ENCODE measurements at regions not wholly inside any gene's neighbourhood (a gene's known extent, or its start where the extent isn't known, plus 50 kb on each side); places are given as distances from the start of the nearest gene placed in this dataset.

GRCh38 chr11:134574425-134574824 is 162.4 kb upstream of the B3GAT1 start:
- DNase-seq (ENCODE audit: low spot score) = no peak

GRCh38 chr11:134573857-134574256 is 161.8 kb upstream of the B3GAT1 start:
- DNase-seq (ENCODE audit: low spot score) = no peak

GRCh38 chr11:134572741-134573675 is 161.0 kb upstream of the B3GAT1 start:
- no peak for DNase-seq (ENCODE audit: low spot score)

- no peak for DNase-seq (ENCODE audit: low spot score)
Measured at GRCh38 chr11:134571301-134571700, 159.3 kb upstream of the B3GAT1 start.

DNA sequence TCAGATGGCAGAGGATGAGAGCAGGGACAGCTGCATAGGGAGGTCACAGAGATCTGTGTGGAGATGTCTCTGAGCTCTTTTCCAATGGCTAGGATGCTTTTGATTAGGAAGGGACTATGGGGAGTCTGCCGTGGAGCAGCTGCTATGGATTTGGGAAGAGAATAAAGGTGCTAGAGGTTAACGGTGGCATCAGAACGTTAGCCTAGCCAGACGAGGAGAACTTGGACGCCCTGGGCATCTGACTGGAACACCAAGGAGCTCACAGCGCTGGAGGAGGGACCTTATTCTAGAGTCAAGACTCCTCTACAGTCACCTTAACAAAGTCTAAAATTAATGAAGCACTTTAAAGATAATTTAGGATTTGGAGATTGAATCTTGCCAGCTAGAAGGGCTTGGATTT is 157.2 kb upstream of the B3GAT1 start:
- DNase-seq (ENCODE audit: low spot score) = no peak

DNA sequence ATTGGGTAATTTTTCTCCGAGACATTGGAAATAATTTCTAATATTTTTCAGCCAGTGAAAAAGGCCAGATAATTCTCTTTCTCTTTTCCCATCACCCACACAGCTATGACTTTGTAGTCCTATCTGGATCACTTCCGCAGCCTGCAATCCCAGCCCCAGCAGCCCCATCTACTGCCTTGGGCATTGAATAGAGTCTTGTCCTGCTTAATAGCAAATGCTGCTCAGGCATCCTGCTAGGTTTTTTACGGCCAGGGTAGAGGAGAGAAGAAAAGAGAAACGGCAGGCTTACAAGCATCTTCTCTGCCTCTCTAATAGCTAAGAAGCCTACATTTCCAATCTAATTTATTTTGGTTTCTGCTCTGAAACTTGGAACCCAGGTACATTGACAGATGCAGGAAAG is 154.3 kb upstream of the B3GAT1 start:
- no peak for DNase-seq (ENCODE audit: low spot score)

GRCh38 chr11:134565343-134565891 is 153.4 kb upstream of the B3GAT1 start:
- no peak for DNase-seq (ENCODE audit: low spot score)

DNA sequence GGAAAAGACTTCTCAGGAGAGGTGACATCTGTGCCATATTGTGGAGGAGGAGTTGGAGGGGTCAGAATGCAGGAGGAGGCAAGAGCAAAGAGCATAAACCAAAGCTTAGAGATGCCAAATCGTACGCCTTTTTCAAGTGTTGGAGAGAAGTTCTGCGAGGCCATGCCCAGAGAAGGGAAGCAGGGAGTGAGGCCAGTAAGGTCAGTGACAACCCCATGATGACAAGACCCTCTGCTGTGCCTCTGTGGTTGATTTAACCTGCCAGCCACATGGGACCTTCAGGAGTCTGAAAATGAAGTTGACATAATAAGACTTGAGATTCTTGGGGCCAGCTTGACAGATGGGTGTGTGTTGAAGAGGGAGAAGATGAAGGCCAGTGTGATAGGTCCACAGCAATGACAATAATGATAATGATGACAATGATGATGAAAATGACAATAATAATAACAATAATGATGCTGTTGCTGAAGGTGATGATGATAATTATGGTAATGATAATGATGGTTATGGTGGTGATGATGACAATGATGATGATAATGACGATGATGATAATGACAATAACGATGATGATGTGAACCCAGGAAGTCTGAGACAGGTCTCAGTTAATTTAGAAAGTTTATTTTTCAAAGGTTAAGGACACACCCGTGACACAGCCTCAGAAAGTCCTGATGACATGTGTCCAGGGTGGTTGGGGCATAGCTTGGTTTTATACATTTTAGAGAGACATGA is 152.6 kb upstream of the B3GAT1 start:
- DNase-seq (ENCODE audit: low spot score) = no peak

DNA sequence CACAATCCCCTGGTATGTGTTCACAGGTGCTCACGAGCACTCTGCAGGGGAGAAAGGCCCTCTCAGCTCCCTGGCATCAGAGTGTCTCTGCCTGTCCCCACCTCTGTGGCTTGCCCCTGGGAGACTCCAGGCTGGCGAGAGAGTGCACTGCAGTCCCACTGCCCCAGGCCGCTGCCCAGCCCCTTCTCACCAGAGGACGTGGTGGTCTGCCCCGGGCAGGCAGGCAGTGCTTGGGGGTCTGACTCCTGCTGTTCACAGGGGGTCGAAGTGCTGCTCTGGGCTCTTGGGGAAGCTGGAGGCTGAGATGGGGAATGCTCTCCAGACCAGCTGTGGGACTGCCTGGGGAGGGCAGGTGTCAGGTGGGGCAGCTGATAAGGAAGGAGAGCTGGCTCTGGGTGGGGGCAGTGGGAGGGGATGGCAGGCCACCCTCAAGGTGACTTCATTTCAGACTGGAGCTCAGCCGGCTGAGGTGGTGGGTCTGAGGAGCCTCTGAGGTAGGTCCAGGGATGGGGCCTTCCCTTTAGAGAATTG is 151.0 kb upstream of the B3GAT1 start:
- DNase-seq (ENCODE audit: low spot score) = no peak

DNA sequence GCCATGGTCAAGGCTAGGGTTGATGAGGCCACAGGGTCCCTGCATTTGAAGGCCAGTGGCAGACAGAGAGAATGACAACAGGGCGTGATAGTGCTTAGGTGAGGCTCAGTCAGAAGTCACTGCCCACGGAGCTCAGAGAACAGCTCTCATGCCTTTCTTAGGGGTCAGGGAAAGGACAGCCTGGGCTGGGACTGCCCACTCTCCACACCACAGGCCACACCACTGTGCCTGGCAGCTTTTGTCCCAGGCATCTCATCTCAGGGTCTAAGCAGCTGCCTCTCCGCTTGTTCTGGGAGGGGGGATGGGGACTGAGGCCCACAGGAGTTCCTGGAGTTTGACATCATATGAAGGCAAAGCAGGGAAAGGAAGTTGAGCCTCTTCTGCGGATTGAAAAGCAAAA is 150.2 kb upstream of the B3GAT1 start:
- DNase-seq (ENCODE audit: low spot score) = no peak

DNA sequence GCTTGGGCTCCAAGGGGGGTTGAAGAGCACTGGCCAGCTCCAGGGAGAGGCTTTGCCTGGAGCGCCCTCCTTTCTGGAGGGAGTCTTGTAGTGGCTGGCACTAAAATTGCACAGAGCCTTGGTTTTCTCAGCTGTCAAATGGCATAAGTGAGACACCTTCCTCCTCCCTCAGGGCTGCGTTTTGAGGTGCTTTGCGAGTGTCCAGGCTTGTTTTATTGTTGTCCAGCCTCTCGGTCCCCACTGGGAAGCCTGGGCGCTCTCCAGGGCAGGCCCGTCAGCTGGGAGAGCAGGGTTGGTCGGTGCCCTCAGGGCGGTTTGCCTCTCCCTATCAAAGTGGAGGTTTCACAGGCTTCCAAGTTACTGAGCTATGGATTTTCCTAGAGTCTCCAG is 149.3 kb upstream of the B3GAT1 start:
- DNase-seq (ENCODE audit: low spot score) = no peak

GRCh38 chr11:134560566-134561330 is 148.7 kb upstream of the B3GAT1 start:
- DNase-seq (ENCODE audit: low spot score) = no peak

- DNase-seq (ENCODE audit: low spot score) = no peak
Measured at GRCh38 chr11:134560066-134560465, 148.0 kb upstream of the B3GAT1 start.

GRCh38 chr11:134559602-134559962 is 147.5 kb upstream of the B3GAT1 start:
- no peak for DNase-seq (ENCODE audit: low spot score)

GRCh38 chr11:134558916-134559601 is 147.0 kb upstream of the B3GAT1 start:
- no peak for DNase-seq (ENCODE audit: low spot score)

DNA sequence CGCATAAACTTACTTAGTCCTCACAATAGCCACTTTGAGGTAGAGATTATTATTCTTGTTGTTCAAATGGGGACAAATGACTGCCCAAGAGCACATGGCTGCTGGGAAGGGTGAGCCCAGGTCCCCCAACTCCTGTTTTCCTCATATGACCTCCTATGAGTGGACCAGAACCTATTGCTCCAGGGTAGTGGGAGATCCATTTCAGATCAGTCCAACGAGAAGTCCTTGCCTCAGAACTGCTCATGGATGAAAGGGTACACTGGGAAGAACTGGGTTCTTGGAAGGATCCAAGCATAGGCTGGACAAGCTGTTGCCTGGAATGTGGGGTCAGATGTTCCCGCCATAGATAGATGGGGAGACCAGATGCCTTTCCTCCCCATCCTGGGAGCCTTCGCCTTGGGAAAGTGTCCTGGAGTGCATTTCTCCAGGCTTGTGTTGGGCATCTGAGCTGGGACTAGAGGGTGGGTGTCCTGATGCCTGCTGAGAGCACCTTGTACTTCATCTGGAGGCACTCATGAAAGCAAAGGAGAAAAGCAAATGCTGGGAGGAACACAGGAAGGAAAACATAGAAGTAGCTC is 146.3 kb upstream of the B3GAT1 start:
- DNase-seq (ENCODE audit: low spot score) = no peak

DNA sequence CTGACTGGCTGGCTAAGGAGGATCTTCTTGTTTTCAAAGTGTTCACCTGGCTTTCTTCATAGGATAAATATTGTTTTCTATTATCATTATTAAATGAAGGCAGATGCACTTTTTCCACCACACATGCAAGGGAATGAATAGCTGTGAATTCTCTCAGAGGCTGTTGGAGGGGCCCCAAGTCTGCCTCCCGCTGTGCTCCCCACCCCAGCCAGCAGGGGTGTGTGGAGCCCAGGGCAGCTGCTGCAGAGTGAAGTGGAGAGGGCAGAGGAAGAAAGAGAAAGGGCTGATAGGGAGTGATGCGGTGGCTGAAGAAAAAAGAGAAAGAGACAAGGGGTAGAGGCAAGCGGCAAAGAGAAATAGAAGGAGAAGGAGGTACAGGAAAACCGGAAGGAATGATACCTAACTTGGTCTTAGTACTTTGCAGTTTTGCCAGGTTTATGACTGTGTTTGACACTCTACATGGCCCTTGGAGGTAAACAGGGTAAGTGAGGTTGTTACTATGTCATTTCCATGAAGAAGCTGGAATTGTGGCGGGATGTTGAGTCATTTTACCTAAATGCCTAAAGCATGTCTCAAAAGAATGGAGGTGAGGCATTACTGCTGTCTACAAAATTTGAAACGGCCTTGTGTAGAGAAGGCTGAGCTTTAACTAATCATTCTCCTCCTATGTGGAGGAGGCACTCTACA is 145.7 kb upstream of the B3GAT1 start:
- no peak for DNase-seq (ENCODE audit: low spot score)

DNA sequence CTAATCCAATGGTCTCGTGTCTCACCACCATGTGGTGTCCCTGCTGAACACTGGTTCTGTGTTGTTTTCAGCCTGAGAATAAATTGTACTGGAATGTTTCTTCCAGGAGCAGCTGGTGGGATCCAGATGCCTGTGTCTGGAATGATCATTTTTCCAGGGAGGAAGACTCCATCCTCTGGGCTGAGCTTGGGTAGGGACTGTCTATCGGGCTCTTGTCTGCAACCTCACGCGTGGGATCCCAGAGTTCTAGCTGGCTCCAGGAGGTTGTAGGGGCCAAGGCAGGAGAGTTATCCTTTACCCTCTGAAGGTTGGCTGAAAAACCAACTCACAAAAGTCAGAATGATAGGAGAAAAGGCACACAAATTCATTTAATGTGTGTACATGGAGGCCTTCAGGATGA is 144.1 kb upstream of the B3GAT1 start:
- DNase-seq (ENCODE audit: low spot score) = no peak

GRCh38 chr11:134555510-134555909 is 143.5 kb upstream of the B3GAT1 start:
- DNase-seq (ENCODE audit: low spot score) = no peak

GRCh38 chr11:134554861-134555260 is 142.8 kb upstream of the B3GAT1 start:
- DNase-seq (ENCODE audit: low spot score) = no peak

GRCh38 chr11:134554106-134554505 is 142.1 kb upstream of the B3GAT1 start:
- DNase-seq (ENCODE audit: low spot score) = no peak

Measured in hepatic stellate cell (primary cell).